Uterus (tissue), 3 donors: ENCODE measurements at regions not wholly inside any gene's neighbourhood (a gene's known extent, or its start where the extent isn't known, plus 50 kb on each side); places are given as distances from the start of the nearest gene placed in this dataset.

ENCODE experiments used
- DNase-seq, 2 donors: peaks; one replicate each; pipeline ENCODE4 v3.0.0-alpha.2; 2019 to 2020
- H3K27ac ChIP-seq, 2 donors: fragments of 200-600 bp; sonication (generic); 1 replicate in 1 of 2; 2 replicates in 1 of 2; pipeline ENCODE4 v1.5.1; 2016 to 2018
- H3K27me3 ChIP-seq, 2 donors: fragments of 200-600 bp; sonication (generic); one replicate each; pipeline ENCODE4 v1.5.1; 2018 to 2019; ENCODE audit warnings: control low read depth in 1 of 2
- H3K36me3 ChIP-seq, 2 donors: fragments of 200-600 bp; sonication (generic); one replicate each; pipeline ENCODE4 v1.5.1; 2019; ENCODE audit warnings: control low read depth in 1 of 2
- H3K4me1 ChIP-seq, 2 donors: fragments of 200-600 bp; sonication (generic); one replicate each; pipeline ENCODE4 v1.5.1; 2018 to 2019; ENCODE audit warnings: control low read depth in 1 of 2
- H3K4me3 ChIP-seq, 2 donors: fragments of 200-600 bp; sonication (generic); 1 replicate in 1 of 2; 2 replicates in 1 of 2; pipeline ENCODE4 v1.5.1; 2018 to 2019; ENCODE audit warnings: mild to moderate bottlenecking in 1 of 2
- H3K9me3 ChIP-seq, 2 donors: fragments of 200-600 bp; sonication (generic); one replicate each; pipeline ENCODE4 v1.5.1; 2019; ENCODE audit warnings: control low read depth in 1 of 2
- POLR2A ChIP-seq, 2 donors: fragments of 450-650 bp; IDR thresholded peaks; one replicate each; pipeline ENCODE4 v1.6.1; 2016; ENCODE audit warnings: antibody characterized with exemption in 2 of 2, mild to moderate bottlenecking in 1 of 2, moderate library complexity in 1 of 2
- intact Hi-C: fragments of 100-400 bp; cut with DNase I; formaldehyde crosslinking; loops from one replicate; pipeline ENCODE4 v1.15.1; 2023; ENCODE audit warnings: low total_unique reads
- TF ChIP-seq, protein P1 (sequence below), 4 experiments: fragments of 200-600 bp in 2 of 4; fragments of 450-650 bp in 2 of 4; sonication (generic) in 2 of 4; IDR thresholded peaks; one replicate each; pipeline ENCODE4 v1.5.1; 2016 to 2019; ENCODE audit warnings: antibody characterized with exemption in 4 of 4, mild to moderate bottlenecking in 2 of 4, moderate library complexity in 1 of 4
- donor health status: DM: yes; HTN: yes; CAD: no.

DNA sequence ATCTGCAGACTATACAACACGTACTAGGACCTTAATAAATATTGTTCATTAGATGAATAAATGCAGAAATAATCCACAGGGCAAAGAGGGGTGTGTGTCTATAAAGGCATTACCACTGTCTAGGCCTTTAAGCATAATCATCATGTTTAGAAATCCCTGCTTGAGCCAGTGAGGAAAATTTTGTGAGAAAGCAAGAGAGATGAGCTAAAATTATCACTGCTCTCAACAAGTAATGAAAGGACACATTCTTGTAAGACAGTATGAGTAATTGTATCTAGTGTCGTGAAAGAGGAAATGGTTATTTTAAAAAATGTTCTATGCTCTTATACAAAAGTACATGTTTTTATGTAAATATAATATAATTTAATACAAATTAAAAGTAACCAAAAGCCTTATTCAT lies 1699.4 kb downstream of the PCDH9 start:
- Histone ChIP-seq H3K4me3 (no peak overlapping the region), H3K27ac (no peak overlapping the region), H3K9me3 (no peaks in the 10 kb centered on the region), H3K36me3 (no peaks in the 10 kb centered on the region), H3K4me1 (no peaks in the 10 kb centered on the region), H3K27me3 (no peaks in the 10 kb centered on the region)
- TF ChIP-seq POLR2A (IDR thresholded peaks at IDR 0.05): no peak
- TF ChIP-seq, protein P1, sequence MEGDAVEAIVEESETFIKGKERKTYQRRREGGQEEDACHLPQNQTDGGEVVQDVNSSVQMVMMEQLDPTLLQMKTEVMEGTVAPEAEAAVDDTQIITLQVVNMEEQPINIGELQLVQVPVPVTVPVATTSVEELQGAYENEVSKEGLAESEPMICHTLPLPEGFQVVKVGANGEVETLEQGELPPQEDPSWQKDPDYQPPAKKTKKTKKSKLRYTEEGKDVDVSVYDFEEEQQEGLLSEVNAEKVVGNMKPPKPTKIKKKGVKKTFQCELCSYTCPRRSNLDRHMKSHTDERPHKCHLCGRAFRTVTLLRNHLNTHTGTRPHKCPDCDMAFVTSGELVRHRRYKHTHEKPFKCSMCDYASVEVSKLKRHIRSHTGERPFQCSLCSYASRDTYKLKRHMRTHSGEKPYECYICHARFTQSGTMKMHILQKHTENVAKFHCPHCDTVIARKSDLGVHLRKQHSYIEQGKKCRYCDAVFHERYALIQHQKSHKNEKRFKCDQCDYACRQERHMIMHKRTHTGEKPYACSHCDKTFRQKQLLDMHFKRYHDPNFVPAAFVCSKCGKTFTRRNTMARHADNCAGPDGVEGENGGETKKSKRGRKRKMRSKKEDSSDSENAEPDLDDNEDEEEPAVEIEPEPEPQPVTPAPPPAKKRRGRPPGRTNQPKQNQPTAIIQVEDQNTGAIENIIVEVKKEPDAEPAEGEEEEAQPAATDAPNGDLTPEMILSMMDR (IDR thresholded peaks at IDR 0.05): no peak
- intact Hi-C loops: no loop called here
- no peak for DNase-seq

DNA sequence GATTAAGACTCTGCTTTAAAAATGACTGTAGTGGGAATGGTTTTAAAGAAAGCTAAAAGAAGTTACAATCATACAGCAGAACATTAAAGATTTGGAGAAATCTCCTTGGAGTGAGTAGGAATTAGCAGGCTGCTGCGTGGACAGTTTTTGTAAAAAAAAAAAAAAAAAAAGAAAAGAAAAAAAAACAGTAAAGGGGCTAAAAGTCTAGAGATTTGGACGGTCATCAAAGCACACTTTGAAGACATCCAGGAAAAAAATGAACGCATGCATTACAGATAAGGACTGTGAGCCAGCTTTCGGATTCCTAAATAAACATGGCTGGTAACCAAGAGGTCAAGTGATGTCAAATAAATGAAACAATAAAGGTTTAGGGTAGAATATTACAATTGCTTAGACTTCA lies 1700.6 kb downstream of the PCDH9 start:
- intact Hi-C loops: no loop called here
- Histone ChIP-seq H3K36me3 (no peaks in the 10 kb centered on the region), H3K9me3 (no peaks in the 10 kb centered on the region), H3K27ac (no peak overlapping the region), H3K4me3 (no peak overlapping the region), H3K27me3 (no peaks in the 10 kb centered on the region), H3K4me1 (no peaks in the 10 kb centered on the region)
- TF ChIP-seq POLR2A (IDR thresholded peaks at IDR 0.05): no peak
- TF ChIP-seq, protein P1 (IDR thresholded peaks at IDR 0.05): no peak
- DNase-seq: no peak

DNA sequence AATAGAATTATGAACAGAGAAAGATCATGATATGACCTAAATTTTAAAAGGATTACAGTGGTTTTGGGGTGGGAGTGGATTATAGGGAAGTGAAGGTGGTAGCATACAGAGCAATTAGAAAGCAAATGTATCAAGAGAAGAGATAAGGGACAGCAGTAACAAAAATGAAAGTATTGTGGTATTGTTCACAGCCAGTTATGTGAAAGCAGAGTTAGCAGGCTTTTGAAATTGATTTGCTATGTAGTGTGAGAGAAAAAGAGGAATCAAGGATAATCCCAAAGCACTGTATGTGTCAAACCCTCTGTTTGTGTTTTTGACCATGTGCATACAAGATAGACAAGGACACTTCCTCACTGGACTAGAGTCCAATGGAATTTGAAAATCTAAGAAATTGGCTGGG lies 1721.4 kb downstream of the PCDH9 start:
- Histone ChIP-seq H3K4me3 (no peak overlapping the region), H3K9me3 (no peaks in the 10 kb centered on the region), H3K27ac (no peak overlapping the region), H3K4me1 (no peaks in the 10 kb centered on the region), H3K27me3 (no peaks in the 10 kb centered on the region), H3K36me3 (no peaks in the 10 kb centered on the region)
- DNase-seq: no peak
- intact Hi-C loops: no loop called here
- TF ChIP-seq POLR2A (IDR thresholded peaks at IDR 0.05): no peak
- TF ChIP-seq, protein P1 (IDR thresholded peaks at IDR 0.05): no peak

DNA sequence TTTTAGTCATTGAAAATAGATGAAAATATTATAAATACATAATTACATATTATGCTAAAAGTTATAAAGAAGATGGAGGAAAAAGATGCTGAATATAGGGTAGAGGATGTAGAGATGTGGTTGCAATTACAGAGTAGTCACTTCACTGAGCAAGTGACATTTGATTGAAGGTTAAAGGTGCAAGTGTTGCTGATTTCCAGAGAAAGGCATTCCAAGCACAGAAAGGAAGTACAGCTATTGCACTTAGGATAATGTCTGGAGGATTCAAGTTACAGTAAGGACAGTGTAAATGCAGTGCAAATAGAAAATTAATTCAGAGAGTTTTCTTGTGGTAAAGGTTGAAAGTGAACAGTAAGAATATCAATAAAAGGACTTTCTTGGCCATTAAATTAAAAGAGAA lies 1721.8 kb downstream of the PCDH9 start:
- no peaks in the 10 kb centered on the region for H3K9me3 ChIP-seq
- no peaks in the 10 kb centered on the region for H3K36me3 ChIP-seq
- TF ChIP-seq, protein P1 (IDR thresholded peaks at IDR 0.05): no peak
- no peak for TF ChIP-seq POLR2A (IDR thresholded peaks at IDR 0.05)
- no peak overlapping the region for H3K4me3 ChIP-seq
- H3K27me3 ChIP-seq: no peaks in the 10 kb centered on the region
- no peaks in the 10 kb centered on the region for H3K4me1 ChIP-seq
- intact Hi-C loops: no loop called here
- H3K27ac ChIP-seq: no peak overlapping the region
- DNase-seq: no peak

DNA sequence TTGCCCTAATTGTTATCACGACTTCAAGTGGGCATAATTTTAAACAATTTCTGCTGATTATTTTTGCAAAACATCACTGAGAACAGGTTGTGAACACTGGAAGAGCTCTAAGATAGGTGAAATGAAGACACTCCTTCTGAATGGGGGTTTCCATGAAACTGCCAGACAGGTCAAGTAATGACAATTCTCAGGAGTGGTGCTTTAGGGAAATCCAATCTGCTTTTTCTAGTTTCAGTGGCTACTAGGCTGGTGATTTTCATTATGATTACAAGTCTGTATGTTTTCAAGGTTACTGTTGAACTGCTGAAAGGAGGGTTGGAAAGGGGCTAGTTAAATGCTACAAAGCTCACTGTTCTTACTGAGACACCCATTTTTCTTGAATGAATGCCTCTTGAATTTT lies 1724.2 kb downstream of the PCDH9 start:
- intact Hi-C loops: no loop called here
- Histone ChIP-seq H3K4me3 (no peak overlapping the region), H3K27ac (no peak overlapping the region), H3K4me1 (no peaks in the 10 kb centered on the region), H3K27me3 (no peaks in the 10 kb centered on the region), H3K9me3 (no peaks in the 10 kb centered on the region), H3K36me3 (no peaks in the 10 kb centered on the region)
- TF ChIP-seq, protein P1 (IDR thresholded peaks at IDR 0.05): no peak
- no peak for TF ChIP-seq POLR2A (IDR thresholded peaks at IDR 0.05)
- DNase-seq: no peak
